Right cardiac atrium (tissue), 5 donors: ENCODE measurements at regions not wholly inside any gene's neighbourhood (a gene's known extent, or its start where the extent isn't known, plus 50 kb on each side); places are given as distances from the start of the nearest gene placed in this dataset.
"Not testable (repeated sequence)": the region's sequence is repeated elsewhere in the genome, so short reads cannot be mapped to it uniquely, and the experiment has no call there.

Experiments used
- ATAC-seq, 2 donors: fragments of 200-7000 bp; cut with Tn5 transposase; one replicate each; pipeline versions ENCODE4 v1.8.0 to v1.9.1; 2020; ENCODE audit warnings: moderate library complexity in 2 of 2, mild to moderate bottlenecking in 1 of 2
- DNase-seq, 3 donors: peaks; one replicate each; pipeline ENCODE4 v3.0.0-alpha.2; 2020
- H3K27ac ChIP-seq: one replicate; pipeline ENCODE4 v1.5.1; 2013; ENCODE audit warnings: mild to moderate bottlenecking, low read length, control low read depth, moderate library complexity
- H3K27me3 ChIP-seq: one replicate; pipeline ENCODE4 v1.6.1; 2013; ENCODE audit not compliant: control insufficient read depth, insufficient read depth
- H3K4me1 ChIP-seq: one replicate; pipeline ENCODE4 v1.6.1; 2013; ENCODE audit warnings: low read length; ENCODE audit not compliant: control insufficient read depth, insufficient read depth
- H3K4me3 ChIP-seq: one replicate; pipeline ENCODE4 v1.5.1; 2013; ENCODE audit warnings: low read length, control low read depth
- H3K9me3 ChIP-seq: one replicate; pipeline ENCODE4 v1.6.1; 2013; ENCODE audit warnings: low read length; ENCODE audit not compliant: control insufficient read depth
- WGBS: extraction: QIAGEN DNeasy Blood & Tissue Kit; methylation state at CpG from one replicate; pipeline ENCODE4 v1.1.7; 2013; 5-methylcytosine and 5-hydroxymethylcytosine counted together
- intact Hi-C, 4 donors: fragments of 100-400 bp; cut with DNase I; formaldehyde crosslinking; loops; one replicate each; pipeline versions ENCODE4 v1.11.0 to v1.14.0; 2022 to 2023
- donor health status: healthy with polysubstance abuse.
- donor health status: DM: no; HTN: yes; CAD: no.
- donor health status: DM: no; HTN: no; CAD: no.
- donor health status: DM: no; HTN: yes; CAD: no; lungs with severe emphysema.
- donor health status: DM: yes; HTN: yes; CAD: no.

DNA sequence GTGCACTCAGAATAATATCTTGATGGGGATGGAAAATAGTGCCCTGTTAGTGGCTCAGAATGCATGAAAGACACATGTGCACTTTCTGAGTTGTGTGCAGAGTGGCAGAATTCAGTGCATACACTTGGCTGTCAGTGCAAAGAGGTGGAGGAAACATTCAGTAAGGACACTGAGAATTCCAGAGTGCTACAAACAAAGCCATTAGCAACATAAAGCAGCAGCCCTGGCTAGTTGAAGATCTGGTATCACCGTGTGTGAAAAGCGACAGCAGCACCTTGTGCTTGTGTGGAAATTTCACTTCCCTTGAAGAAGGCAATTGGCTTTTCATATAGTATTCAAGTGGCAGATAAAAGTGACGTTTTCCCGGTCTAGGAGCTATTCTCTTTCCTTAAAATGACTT, 810.4 kb downstream of the TRIML1 start:
- ATAC-seq (no peak), DNase-seq (no peak)
- H3K27me3 ChIP-seq = no peaks in the 10 kb centered on the region
- no peaks in the 10 kb centered on the region for H3K9me3 ChIP-seq
- no peaks in the 10 kb centered on the region for H3K4me1 ChIP-seq
- no peak overlapping the region for H3K4me3 ChIP-seq
- no peak overlapping the region for H3K27ac ChIP-seq
- intact Hi-C loops = no loop called here
- WGBS = 32% methylated on average over 4 of the region's 4 CpGs

- no peak for DNase-seq
- H3K4me1 ChIP-seq = no peaks in the 10 kb centered on the region
- H3K4me3 ChIP-seq = no peak overlapping the region
- H3K9me3 ChIP-seq = no peaks in the 10 kb centered on the region
- no peaks in the 10 kb centered on the region for H3K27me3 ChIP-seq
- H3K27ac ChIP-seq = no peak overlapping the region
- 75% methylated on average over 2 of the region's 2 CpGs for WGBS
- no peak for ATAC-seq
- intact Hi-C loops = no loop called here
Measured at GRCh38 chr4:188955066-188955465, 815.8 kb downstream of the TRIML1 start.

DNA sequence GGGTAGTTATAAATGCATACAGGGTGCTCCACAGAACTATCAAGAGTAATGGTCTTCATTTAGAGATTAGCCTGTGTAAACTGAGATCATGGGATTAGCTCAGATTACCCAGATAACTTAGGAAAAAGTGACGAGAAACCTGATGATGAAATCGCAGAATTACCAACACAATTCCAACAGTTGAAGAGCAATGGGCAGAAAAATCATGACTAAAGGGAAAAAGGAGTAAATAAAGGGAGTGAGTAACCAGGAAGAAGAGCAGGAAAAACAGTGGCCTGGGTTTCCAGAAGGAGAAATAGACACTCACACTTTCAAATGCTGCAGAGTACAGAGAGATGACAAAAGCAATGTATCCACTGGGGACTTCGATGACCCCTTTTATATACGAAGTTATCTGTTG, 817.3 kb downstream of the TRIML1 start:
- no peaks in the 10 kb centered on the region for H3K27me3 ChIP-seq
- ATAC-seq = no peak
- WGBS = 85% methylated on average over 4 of the region's 4 CpGs
- no peaks in the 10 kb centered on the region for H3K4me1 ChIP-seq
- H3K9me3 ChIP-seq = no peaks in the 10 kb centered on the region
- intact Hi-C loops = no loop called here
- no peak overlapping the region for H3K27ac ChIP-seq
- no peak overlapping the region for H3K4me3 ChIP-seq
- no peak for DNase-seq

GRCh38 chr4:188958346-188958745, 819.1 kb downstream of the TRIML1 start:
- Histone ChIP-seq H3K27me3 (no peaks in the 10 kb centered on the region), H3K4me1 (no peaks in the 10 kb centered on the region), H3K9me3 (no peaks in the 10 kb centered on the region), H3K4me3 (no peak overlapping the region), H3K27ac (no peak overlapping the region)
- DNase-seq (no peak), ATAC-seq (no peak)
- intact Hi-C loops = no loop called here

GRCh38 chr4:188959424-188959823, 820.2 kb downstream of the TRIML1 start:
- Histone ChIP-seq H3K4me1 (no peaks in the 10 kb centered on the region), H3K9me3 (no peaks in the 10 kb centered on the region), H3K27ac (no peak overlapping the region), H3K4me3 (no peak overlapping the region), H3K27me3 (no peaks in the 10 kb centered on the region)
- 75% methylated on average over 6 of the region's 6 CpGs for WGBS
- DNase-seq = no peak
- intact Hi-C loops = no loop called here
- ATAC-seq = no peak

GRCh38 chr4:188960411-188961093, 821.3 kb downstream of the TRIML1 start:
- no peak for ATAC-seq
- no peak for DNase-seq
- 50% methylated on average over 4 of the region's 4 CpGs for WGBS
- intact Hi-C loops = no loop called here
- H3K27me3 ChIP-seq = no peaks in the 10 kb centered on the region
- peak overlapping the region; percentile 9 for H3K27ac ChIP-seq
- no peaks in the 10 kb centered on the region for H3K4me1 ChIP-seq
- H3K9me3 ChIP-seq = no peaks in the 10 kb centered on the region
- H3K4me3 ChIP-seq = no peak overlapping the region

- ATAC-seq (no peak), DNase-seq (no peak)
- no peaks in the 10 kb centered on the region for H3K27me3 ChIP-seq
- no peak overlapping the region for H3K4me3 ChIP-seq
- no peaks in the 10 kb centered on the region for H3K4me1 ChIP-seq
- no peak overlapping the region for H3K27ac ChIP-seq
- intact Hi-C loops = no loop called here
- WGBS = 31% methylated on average over 3 of the region's 3 CpGs
- no peaks in the 10 kb centered on the region for H3K9me3 ChIP-seq
Measured at GRCh38 chr4:188971125-188971524, 831.9 kb downstream of the TRIML1 start.

- no peak for ATAC-seq
- WGBS = 95% methylated on average over 10 of the region's 10 CpGs
Measured at GRCh38 chr4:188975271-188975670, 836.0 kb downstream of the TRIML1 start.

GRCh38 chr4:188976644-188977115, 837.4 kb downstream of the TRIML1 start:
- DNase-seq (no peak), ATAC-seq (no peak)
- Histone ChIP-seq H3K4me3 (no peak overlapping the region), H3K27ac (no peak overlapping the region), H3K4me1 (no peaks in the 10 kb centered on the region), H3K9me3 (no peaks in the 10 kb centered on the region), H3K27me3 (no peaks in the 10 kb centered on the region)
- 18% methylated on average over 2 of the region's 2 CpGs for WGBS
- intact Hi-C loops = no loop called here

More at GRCh38 chr4:188975271-188975670, 836.0 kb downstream of the TRIML1 start:
- no peaks in the 10 kb centered on the region for H3K4me1 ChIP-seq
- no peak overlapping the region for H3K4me3 ChIP-seq
- intact Hi-C loops = no loop called here
- no peak overlapping the region for H3K27ac ChIP-seq
- H3K9me3 ChIP-seq = no peaks in the 10 kb centered on the region
- no peak for DNase-seq
- no peaks in the 10 kb centered on the region for H3K27me3 ChIP-seq

- H3K4me1 ChIP-seq, H3K4me3 ChIP-seq, DNase-seq, H3K9me3 ChIP-seq, H3K27ac ChIP-seq, intact Hi-C loops, H3K27me3 ChIP-seq, ATAC-seq: not testable (repeated sequence)
- 83% methylated on average over 6 of the region's 6 CpGs for WGBS
Measured at GRCh38 chr4:188977232-188977631, 838.0 kb downstream of the TRIML1 start.

DNA sequence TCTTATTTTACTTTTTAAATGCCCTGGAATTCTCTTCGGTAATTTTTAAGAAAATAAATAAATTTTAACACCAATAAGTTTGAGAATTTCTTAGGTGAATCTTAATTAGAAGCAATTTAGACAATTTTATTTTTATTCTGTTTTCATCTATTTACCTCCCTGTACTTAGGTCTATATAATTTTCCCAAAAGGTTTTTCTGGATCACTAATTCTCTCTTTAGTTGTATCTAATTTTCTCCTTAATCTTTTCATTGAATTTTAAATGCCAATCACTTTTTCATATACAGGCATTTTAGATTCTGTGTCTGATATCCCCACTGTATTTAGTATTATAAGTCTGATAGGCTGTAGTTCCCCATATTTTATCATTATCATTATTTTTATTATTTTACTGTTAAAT, 845.3 kb downstream of the TRIML1 start:
- no peak overlapping the region for H3K27ac ChIP-seq
- H3K4me1 ChIP-seq = no peaks in the 10 kb centered on the region
- no peaks in the 10 kb centered on the region for H3K9me3 ChIP-seq
- H3K27me3 ChIP-seq = no peaks in the 10 kb centered on the region
- H3K4me3 ChIP-seq = no peak overlapping the region
- 82% methylated on average over 1 of the region's 1 CpG for WGBS
- intact Hi-C loops = no loop called here
- no peak for DNase-seq
- no peak for ATAC-seq

- H3K9me3 ChIP-seq = no peaks in the 10 kb centered on the region
- no peak for ATAC-seq
- 58% methylated on average over 2 of the region's 2 CpGs for WGBS
- intact Hi-C loops = no loop called here
- no peak for DNase-seq
- no peak overlapping the region for H3K27ac ChIP-seq
- no peaks in the 10 kb centered on the region for H3K4me1 ChIP-seq
- no peaks in the 10 kb centered on the region for H3K27me3 ChIP-seq
- no peak overlapping the region for H3K4me3 ChIP-seq
Measured at GRCh38 chr4:188986271-188986689, 847.0 kb downstream of the TRIML1 start.
